LNCAP (cell line): ENCODE measurements at regions not wholly inside any gene's neighbourhood (a gene's known extent, or its start where the extent isn't known, plus 50 kb on each side); places are given as distances from the start of the nearest gene placed in this dataset.

ENCODE experiments used
- TF ChIP-seq, protein P1 (sequence below): fragments of 450-650 bp; IDR thresholded peaks from 2 replicates; pipeline ENCODE4 v1.5.1; 2017; ENCODE audit warnings: mild to moderate bottlenecking

- TF ChIP-seq, protein P1, sequence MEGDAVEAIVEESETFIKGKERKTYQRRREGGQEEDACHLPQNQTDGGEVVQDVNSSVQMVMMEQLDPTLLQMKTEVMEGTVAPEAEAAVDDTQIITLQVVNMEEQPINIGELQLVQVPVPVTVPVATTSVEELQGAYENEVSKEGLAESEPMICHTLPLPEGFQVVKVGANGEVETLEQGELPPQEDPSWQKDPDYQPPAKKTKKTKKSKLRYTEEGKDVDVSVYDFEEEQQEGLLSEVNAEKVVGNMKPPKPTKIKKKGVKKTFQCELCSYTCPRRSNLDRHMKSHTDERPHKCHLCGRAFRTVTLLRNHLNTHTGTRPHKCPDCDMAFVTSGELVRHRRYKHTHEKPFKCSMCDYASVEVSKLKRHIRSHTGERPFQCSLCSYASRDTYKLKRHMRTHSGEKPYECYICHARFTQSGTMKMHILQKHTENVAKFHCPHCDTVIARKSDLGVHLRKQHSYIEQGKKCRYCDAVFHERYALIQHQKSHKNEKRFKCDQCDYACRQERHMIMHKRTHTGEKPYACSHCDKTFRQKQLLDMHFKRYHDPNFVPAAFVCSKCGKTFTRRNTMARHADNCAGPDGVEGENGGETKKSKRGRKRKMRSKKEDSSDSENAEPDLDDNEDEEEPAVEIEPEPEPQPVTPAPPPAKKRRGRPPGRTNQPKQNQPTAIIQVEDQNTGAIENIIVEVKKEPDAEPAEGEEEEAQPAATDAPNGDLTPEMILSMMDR, result no peak
Observed at GRCh38 chr12:93192878-93193277, 184.8 kb upstream of the NUDT4 start.

DNA sequence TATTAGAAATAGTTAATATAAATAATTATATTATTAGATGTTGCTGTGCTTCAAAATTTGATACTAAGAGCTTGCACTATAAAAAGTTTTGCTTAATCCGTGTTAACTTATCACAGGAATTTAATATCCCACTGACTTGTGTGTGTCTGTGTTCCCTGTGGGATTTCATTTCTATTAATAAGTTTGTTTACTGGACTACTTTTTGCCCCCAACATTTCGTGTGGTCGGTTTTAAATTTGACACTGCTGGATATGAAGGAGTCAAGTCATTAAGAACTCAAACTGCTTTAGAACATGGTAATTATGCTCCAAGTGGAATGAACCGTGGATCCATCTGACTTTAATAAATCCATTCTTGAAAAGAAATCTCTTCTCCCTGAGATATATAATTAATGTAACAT is 182.2 kb upstream of the NUDT4 start:
- TF ChIP-seq, protein P1, result no peak

- TF ChIP-seq, protein P1, result no peak
Observed at GRCh38 chr12:93197067-93197593, 180.6 kb upstream of the NUDT4 start.

DNA sequence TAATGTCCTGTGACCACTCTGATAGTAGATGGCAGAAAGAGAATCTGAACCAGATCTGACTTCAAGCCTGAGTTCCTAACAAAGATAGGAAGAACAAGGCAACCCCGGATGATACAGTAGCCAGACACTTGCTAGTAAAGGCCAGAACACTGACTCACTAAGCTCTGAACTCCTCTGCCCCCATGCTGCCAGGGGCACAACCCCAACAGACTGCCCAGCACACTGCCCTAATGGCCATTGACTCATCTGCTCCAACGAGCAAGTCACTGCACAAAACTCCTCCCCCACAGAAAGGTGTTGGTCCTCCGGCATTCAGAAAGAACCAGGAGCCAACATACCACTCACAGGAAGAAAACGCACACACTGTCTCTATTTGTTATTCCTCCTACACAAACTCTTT is 179.6 kb upstream of the NUDT4 start:
- TF ChIP-seq, protein P1, result no peak

GRCh38 chr12:93199831-93200236 is 177.9 kb upstream of the NUDT4 start:
- TF ChIP-seq, protein P1, result no peak

DNA sequence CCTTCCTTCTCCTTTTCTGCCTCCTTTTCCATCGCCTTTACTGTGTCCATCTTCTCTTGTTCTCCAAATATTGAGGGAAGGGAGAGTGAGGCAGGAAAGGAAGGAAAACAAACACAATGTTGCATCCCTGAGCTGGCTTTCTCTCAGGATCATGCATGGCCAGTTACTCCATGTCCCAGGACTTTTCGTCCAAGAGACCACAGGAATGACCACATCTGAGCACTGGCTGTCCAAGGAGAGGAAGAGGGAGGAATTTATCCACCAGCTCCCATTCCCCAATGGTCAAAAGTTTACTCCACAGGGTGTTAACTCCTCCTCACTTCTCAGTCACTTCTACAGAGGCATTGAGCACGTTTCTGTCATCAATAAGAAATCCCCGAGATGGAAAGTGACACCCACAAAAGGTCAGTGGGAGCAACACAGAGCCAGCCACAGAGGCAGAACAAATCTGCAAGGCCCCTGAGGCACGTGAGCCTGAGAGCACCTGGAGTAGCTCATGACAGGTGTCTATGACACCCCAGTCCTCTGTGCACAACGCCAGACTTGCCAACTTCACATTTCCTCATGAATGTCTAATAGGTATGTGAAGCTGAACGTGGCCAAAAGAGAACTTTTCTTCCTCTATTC is 177.3 kb upstream of the NUDT4 start:
- TF ChIP-seq, protein P1, result no peak

GRCh38 chr12:93201990-93202389 is 175.7 kb upstream of the NUDT4 start:
- TF ChIP-seq, protein P1, result no peak

DNA sequence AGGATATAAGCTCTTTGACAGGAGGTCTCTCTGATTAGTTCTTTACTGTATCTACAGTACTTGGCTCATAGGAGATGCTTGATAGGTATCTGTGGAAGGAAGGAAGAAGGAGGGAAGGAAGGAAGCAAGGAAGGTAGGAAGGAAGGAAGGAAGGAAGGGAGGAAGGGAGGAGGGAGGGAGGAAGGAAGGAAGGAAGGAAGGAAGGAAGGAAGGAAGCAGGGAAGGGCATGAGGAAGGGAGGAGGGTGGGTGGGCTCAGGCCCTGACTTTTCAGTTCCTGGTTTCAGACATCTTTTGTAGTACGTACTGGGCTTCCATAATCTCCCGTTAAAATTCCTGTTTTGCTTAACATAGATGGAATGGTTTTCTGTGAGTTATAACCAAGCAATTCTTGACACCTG is 175.0 kb upstream of the NUDT4 start:
- TF ChIP-seq, protein P1, result no peak
